Smooth muscle cell of the brain vasculature (primary cell): ENCODE measurements at regions not wholly inside any gene's neighbourhood (a gene's known extent, or its start where the extent isn't known, plus 50 kb on each side); places are given as distances from the start of the nearest gene placed in this dataset.
"Not testable (repeated sequence)": the region's sequence is repeated elsewhere in the genome, so short reads cannot be mapped to it uniquely, and the experiment has no call there.

Experiments
- DNase-seq: peaks from one replicate; pipeline ENCODE4 v3.0.0-alpha.2; 2012; ENCODE audit warnings: low read depth, low spot score

GRCh38 chr3:87895983-87896382 lies 162.8 kb downstream of the CGGBP1 start:
- no peak for DNase-seq

- no peak for DNase-seq
Observed at GRCh38 chr3:87873136-87873535, 185.7 kb downstream of the CGGBP1 start.

GRCh38 chr3:87867001-87867400 lies 191.8 kb downstream of the CGGBP1 start:
- no peak for DNase-seq

- DNase-seq, result no peak
Observed at GRCh38 chr3:87856126-87856525, 202.7 kb downstream of the CGGBP1 start.

- DNase-seq, result no peak
Observed at GRCh38 chr3:87855616-87856015, 203.2 kb downstream of the CGGBP1 start.

- DNase-seq, result no peak
Observed at GRCh38 chr3:87855211-87855610, 203.6 kb downstream of the CGGBP1 start.

- no peak for DNase-seq
Observed at GRCh38 chr3:87848003-87848402, 210.8 kb downstream of the CGGBP1 start.

GRCh38 chr3:87837076-87837475 lies 221.7 kb downstream of the CGGBP1 start:
- no peak for DNase-seq

- DNase-seq, result no peak
Observed at GRCh38 chr3:87836026-87836425, 222.8 kb downstream of the CGGBP1 start.

GRCh38 chr3:87835236-87835635 lies 223.6 kb downstream of the CGGBP1 start:
- DNase-seq, result no peak

- no peak for DNase-seq
Observed at GRCh38 chr3:87834327-87834726, 224.5 kb downstream of the CGGBP1 start.

GRCh38 chr3:87833039-87833377 lies 225.8 kb downstream of the CGGBP1 start:
- no peak for DNase-seq

GRCh38 chr3:87828046-87828445 lies 230.8 kb downstream of the CGGBP1 start:
- DNase-seq, result no peak

- DNase-seq, result no peak
Observed at GRCh38 chr3:87822563-87822962, 236.2 kb downstream of the CGGBP1 start.

- not testable (repeated sequence) for DNase-seq
Observed at GRCh38 chr3:87813503-87813902, 245.3 kb downstream of the CGGBP1 start.

GRCh38 chr3:87811953-87812352 lies 246.9 kb downstream of the CGGBP1 start:
- no peak for DNase-seq

GRCh38 chr3:87810452-87811016 lies 248.3 kb downstream of the CGGBP1 start:
- no peak for DNase-seq

- no peak for DNase-seq
Observed at GRCh38 chr3:87805670-87806069, 253.1 kb downstream of the CGGBP1 start.

GRCh38 chr3:87801409-87801808 lies 257.4 kb downstream of the CGGBP1 start:
- no peak for DNase-seq

- DNase-seq, result no peak
Observed at GRCh38 chr3:87800516-87800915, 258.3 kb downstream of the CGGBP1 start.

GRCh38 chr3:87798567-87798947 lies 260.2 kb downstream of the CGGBP1 start:
- DNase-seq, result no peak

- no peak for DNase-seq
Observed at GRCh38 chr3:87797872-87798566, 260.8 kb downstream of the CGGBP1 start.

- no peak for DNase-seq
Observed at GRCh38 chr3:87796843-87797185, 262.0 kb downstream of the CGGBP1 start.
